ENCODE measurements at regions not wholly inside any gene's neighbourhood (a gene's known extent, or its start where the extent isn't known, plus 50 kb on each side); places are given as distances from the start of the nearest gene placed in this dataset.

- Histone ChIP-seq H3K27me3 (replicated peaks in 1 of 4; ENCODE audit: control insufficient read depth in 3 of 4, extremely low read depth in 1 of 4, insufficient read depth in 3 of 4, low read length in 3 of 4) (no peaks in the 10 kb centered on the region), H3K23ac (ENCODE audit: insufficient read length) (no peak overlapping the region), H3K23me2 (ENCODE audit: low read depth, low read length) (no peaks in the 10 kb centered on the region), H2BK20ac (ENCODE audit: low read length) (no peak overlapping the region), H2BK15ac (ENCODE audit: low read length) (no peak overlapping the region), H2AK5ac (ENCODE audit: low read depth, low read length) (no peak overlapping the region; the same call in 1 of the 2 replicates), H3K9ac (replicated peaks in 1 of 4; ENCODE audit: extremely low read depth in 1 of 4, low read depth in 3 of 4, low read length in 3 of 4) (no peak overlapping the region), H4K20me1 (replicated peaks in 1 of 2; ENCODE audit: control insufficient read depth in 1 of 2, insufficient read depth in 2 of 2, low read length in 2 of 2) (no peaks in the 10 kb centered on the region), H4K5ac (ENCODE audit: insufficient read length, low read depth, low read length) (no peak overlapping the region), H3K56ac (replicated peaks; ENCODE audit: insufficient read length, low read depth, low read length) (no peak overlapping the region), H2AFZ (ENCODE audit: low read length) (no peak overlapping the region), H4K8ac (ENCODE audit: extremely low read depth, insufficient read depth, low read length) (no peak overlapping the region), H3K14ac (ENCODE audit: insufficient read length) (no peak overlapping the region), H3K9me3 (ENCODE audit: insufficient read depth in 2 of 2, low read depth in 1 of 2, low read length in 1 of 2) (no peaks in the 10 kb centered on the region), H2BK5ac (ENCODE audit: low read depth, low read length) (no peak overlapping the region), H3K4me1 (replicated peaks in 1 of 4; ENCODE audit: control insufficient read depth in 3 of 4, insufficient read depth in 4 of 4, low read length in 3 of 4) (peaks cover 0 to 3% (median 1%) of the 10 kb centered on the region in 4 experiments; a peak in 3 of 7 replicates), H3K79me2 (ENCODE audit: control insufficient read depth in 1 of 2, insufficient read depth in 2 of 2, low read length in 2 of 2) (no peaks in the 10 kb centered on the region), H3K18ac (ENCODE audit: extremely low read depth, low read length) (no peak overlapping the region), H2BK120ac (replicated peaks; ENCODE audit: low read depth, low read length) (no peak overlapping the region), H3K4me2 (ENCODE audit: insufficient read depth in 1 of 2, low read depth in 2 of 2, low read length in 2 of 2) (no peak overlapping the region), H3K79me1 (ENCODE audit: low read depth, low read length) (no peaks in the 10 kb centered on the region), H3K4ac (replicated peaks; ENCODE audit: insufficient read length, low read depth, low read length) (no peak overlapping the region), H2BK12ac (ENCODE audit: low read depth, low read length) (no peak overlapping the region), H3K27ac (ENCODE audit: low read depth, low read length) (no peak overlapping the region), H3K36me3 (ENCODE audit: control insufficient read depth in 2 of 4, insufficient read depth in 4 of 4, low read length in 3 of 4) (no peaks in the 10 kb centered on the region), H4K91ac (replicated peaks; ENCODE audit: insufficient read length, low read length) (no peak overlapping the region), H3K4me3 (ENCODE audit: extremely low read depth in 1 of 4, insufficient read depth in 2 of 4, low read depth in 3 of 4, low read length in 4 of 4) (no peak overlapping the region)
- DNase-seq (ENCODE audit: low read depth in 1 of 2, low spot score in 2 of 2), result no peak
- TF ChIP-seq TEAD4 (IDR thresholded peaks at IDR 0.05; ENCODE audit: low read depth, low read length), result no peak
- WGBS, 2 experiments (ENCODE audit: extremely low coverage in 1 of 2, insufficient coverage in 1 of 2, insufficient read length in 1 of 2, insufficient replicate concordance in 2 of 2, low coverage in 1 of 2, low lambda C conversion rate in 2 of 2, missing lambda C conversion rate in 1 of 2), result 81% methylated on average over 5 of the region's 5 CpGs; no CpG with 5 or more reads in 1 of the 2 experiments
- CTCF ChIA-PET (ENCODE audit: partially characterized antibody), result interaction anchor here (2.6 kb wide), 1 partner anchor 11 kb away, joined by 8 read pairs; no protein-coding TSS in a partner anchor
- FAIRE-seq, result no peak
- POLR2A ChIA-PET (ENCODE audit: partially characterized antibody), result no interaction called here
Measured at GRCh38 chr6:40871424-40871823, 167.6 kb downstream of the UNC5CL start.
